GM18502 (cell line): ENCODE measurements at regions not wholly inside any gene's neighbourhood (a gene's known extent, or its start where the extent isn't known, plus 50 kb on each side); places are given as distances from the start of the nearest gene placed in this dataset.

ENCODE experiments used
- ATAC-seq: cut with Tn5 transposase; IDR thresholded peaks from one replicate; pipeline ENCODE4 v1.9.1; 2021; ENCODE audit warnings: mild to moderate bottlenecking; ENCODE audit not compliant: unreplicated experiment, poor library complexity

- ATAC-seq, result no peak
These were observed 293.5 kb downstream of the SPRY2 start for GRCh38 chr13:80047406-80047805.

GRCh38 chr13:80040981-80041317 lies 300.0 kb downstream of the SPRY2 start:
- no peak for ATAC-seq

- ATAC-seq, result no peak
These were observed 300.5 kb downstream of the SPRY2 start for GRCh38 chr13:80040196-80040980.

GRCh38 chr13:80039000-80039399 lies 301.9 kb downstream of the SPRY2 start:
- peak; percentile 61 for ATAC-seq

GRCh38 chr13:80038371-80038770 lies 302.6 kb downstream of the SPRY2 start:
- ATAC-seq, result no peak

- ATAC-seq, result peak; percentile 83
These were observed 303.4 kb downstream of the SPRY2 start for GRCh38 chr13:80037505-80037888.

GRCh38 chr13:80036845-80037504 lies 304.0 kb downstream of the SPRY2 start:
- peak; percentile 59 for ATAC-seq

- no peak for ATAC-seq
These were observed 305.8 kb downstream of the SPRY2 start for GRCh38 chr13:80035096-80035495.

GRCh38 chr13:80033951-80034350 lies 307.0 kb downstream of the SPRY2 start:
- no peak for ATAC-seq

- no peak for ATAC-seq
These were observed 307.6 kb downstream of the SPRY2 start for GRCh38 chr13:80033286-80033685.

GRCh38 chr13:80030491-80030890 lies 310.4 kb downstream of the SPRY2 start:
- peak; percentile 48 for ATAC-seq

GRCh38 chr13:80029170-80029569 lies 311.8 kb downstream of the SPRY2 start:
- ATAC-seq, result no peak

GRCh38 chr13:80022146-80022545 lies 318.8 kb downstream of the SPRY2 start:
- no peak for ATAC-seq

GRCh38 chr13:80012251-80012650 lies 328.7 kb downstream of the SPRY2 start:
- ATAC-seq, result peak; percentile 75

GRCh38 chr13:80011448-80012212 lies 329.3 kb downstream of the SPRY2 start:
- ATAC-seq, result no peak

GRCh38 chr13:80010846-80011245 lies 330.1 kb downstream of the SPRY2 start:
- no peak for ATAC-seq

- no peak for ATAC-seq
These were observed 330.6 kb downstream of the SPRY2 start for GRCh38 chr13:80010286-80010831.

- ATAC-seq, result no peak
These were observed 331.2 kb downstream of the SPRY2 start for GRCh38 chr13:80009760-80010159.

GRCh38 chr13:80006940-80007339 lies 334.0 kb downstream of the SPRY2 start:
- no peak for ATAC-seq

GRCh38 chr13:80001510-80001842 lies 339.4 kb downstream of the SPRY2 start:
- no peak for ATAC-seq
